ENCODE measurements at regions not wholly inside any gene's neighbourhood (a gene's known extent, or its start where the extent isn't known, plus 50 kb on each side); places are given as distances from the start of the nearest gene placed in this dataset.

- no peaks in the 10 kb centered on the region for H3K4me1 ChIP-seq (ENCODE audit: insufficient read depth)
- TF ChIP-seq EZH2 (IDR thresholded peaks at IDR 0.05; ENCODE audit: insufficient read depth, poor library complexity, severe bottlenecking) (no peak), EZH2phosphoT487 (IDR thresholded peaks at IDR 0.05; ENCODE audit: insufficient read depth, low read depth) (no peak)
- 87 to 94% methylated on average over 4 of the region's 4 CpGs for WGBS, 2 experiments (ENCODE audit: low coverage in 1 of 2, low lambda C conversion rate in 2 of 2, missing lambda C conversion rate in 2 of 2)
- no peak overlapping the region for H2AFZ ChIP-seq
- H3K4me2 ChIP-seq (ENCODE audit: unreplicated experiment) = no peak overlapping the region
- no peak for DNase-seq
- no peaks in the 10 kb centered on the region for H3K36me3 ChIP-seq (ENCODE audit: low read depth)
- no peaks in the 10 kb centered on the region for H3K9me3 ChIP-seq (ENCODE audit: low read depth)
- no peak overlapping the region for H3K27ac ChIP-seq
- H4K20me1 ChIP-seq (ENCODE audit: insufficient read depth) = no peaks in the 10 kb centered on the region
- H3K79me2 ChIP-seq (ENCODE audit: insufficient read depth) = no peaks in the 10 kb centered on the region
- in situ Hi-C loops (cut with MboI) = no loop called here
- no peaks in the 10 kb centered on the region for H3K27me3 ChIP-seq (replicated peaks; ENCODE audit: insufficient read depth)
- H3K9me2 ChIP-seq (ENCODE audit: insufficient read depth) = peaks cover 4% of the 10 kb centered on the region; the same call in 1 of the 2 replicates
- H3F3A ChIP-seq (ENCODE audit: insufficient read depth) = no peaks in the 10 kb centered on the region
- no peak overlapping the region for H3K4me3 ChIP-seq
- no peak overlapping the region for H3K9ac ChIP-seq
These were observed 151.5 kb upstream of the AGR3 start for GRCh38 chr7:17033245-17033644.

DNA sequence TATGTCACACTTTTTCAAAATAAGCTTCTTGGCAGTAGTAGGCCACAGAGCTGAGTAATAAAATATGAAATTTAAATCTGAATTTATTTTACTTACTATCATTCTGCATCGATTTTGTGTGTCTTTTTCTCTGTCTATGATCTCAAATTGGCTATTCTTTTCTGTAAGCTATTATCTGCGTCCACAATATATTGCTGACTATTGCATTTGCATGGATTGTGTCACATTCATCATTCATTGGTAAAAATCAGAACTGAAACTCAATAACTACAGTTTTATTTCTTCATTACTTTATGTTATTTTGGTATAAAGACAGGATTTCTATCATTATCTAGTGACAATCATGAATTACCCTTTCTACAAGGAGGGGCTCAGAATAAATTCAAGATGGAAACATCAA is 154.8 kb upstream of the AGR3 start:
- WGBS, 2 experiments (ENCODE audit: low coverage in 1 of 2, low lambda C conversion rate in 2 of 2, missing lambda C conversion rate in 2 of 2) = 71 to 83% methylated on average over 2 of the region's 2 CpGs
- Histone ChIP-seq H3K4me2 (ENCODE audit: unreplicated experiment) (no peak overlapping the region), H3K27ac (no peak overlapping the region), H3K9me2 (ENCODE audit: insufficient read depth) (peaks cover 4% of the 10 kb centered on the region; the same call in 1 of the 2 replicates), H3K4me1 (ENCODE audit: insufficient read depth) (peaks cover 12% of the 10 kb centered on the region), H4K20me1 (ENCODE audit: insufficient read depth) (no peaks in the 10 kb centered on the region), H3K9ac (no peak overlapping the region), H3F3A (ENCODE audit: insufficient read depth) (peaks cover 2% of the 10 kb centered on the region; the same call in 1 of the 2 replicates), H3K27me3 (replicated peaks; ENCODE audit: insufficient read depth) (no peaks in the 10 kb centered on the region), H2AFZ (no peak overlapping the region), H3K36me3 (ENCODE audit: low read depth) (no peaks in the 10 kb centered on the region), H3K4me3 (no peak overlapping the region), H3K9me3 (ENCODE audit: low read depth) (no peaks in the 10 kb centered on the region), H3K79me2 (ENCODE audit: insufficient read depth) (no peaks in the 10 kb centered on the region)
- TF ChIP-seq EZH2phosphoT487 (IDR thresholded peaks at IDR 0.05; ENCODE audit: insufficient read depth, low read depth) (no peak), EZH2 (IDR thresholded peaks at IDR 0.05; ENCODE audit: insufficient read depth, poor library complexity, severe bottlenecking) (no peak)
- in situ Hi-C loops (cut with MboI) = no loop called here
- no peak for DNase-seq

DNA sequence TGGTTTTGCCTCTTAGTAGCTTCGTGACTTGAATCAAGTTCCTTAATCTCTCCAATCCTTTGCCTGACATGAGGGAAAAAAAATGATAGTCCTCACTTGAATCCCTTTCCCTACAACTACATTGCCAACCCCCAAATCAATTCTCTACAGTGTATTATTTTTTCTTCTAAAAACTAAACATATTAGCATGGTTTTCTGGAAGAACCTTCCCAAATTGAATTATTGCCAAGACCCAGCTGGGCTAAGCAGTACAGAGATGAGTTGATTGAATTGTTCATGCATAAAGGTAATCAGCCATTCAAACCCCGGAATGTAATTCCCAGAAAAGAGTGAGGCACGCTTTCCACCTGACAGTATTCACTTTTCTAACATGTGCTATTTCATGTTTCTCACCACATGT is 155.6 kb upstream of the AGR3 start:
- no peak for TF ChIP-seq EZH2phosphoT487 (IDR thresholded peaks at IDR 0.05; ENCODE audit: insufficient read depth, low read depth)
- no peak for TF ChIP-seq EZH2 (IDR thresholded peaks at IDR 0.05; ENCODE audit: insufficient read depth, poor library complexity, severe bottlenecking)
- no peaks in the 10 kb centered on the region for H3K27me3 ChIP-seq (replicated peaks; ENCODE audit: insufficient read depth)
- H3K79me2 ChIP-seq (ENCODE audit: insufficient read depth) = no peaks in the 10 kb centered on the region
- in situ Hi-C loops (cut with MboI) = no loop called here
- peaks cover 4% of the 10 kb centered on the region; the same call in 1 of the 2 replicates for H3K9me2 ChIP-seq (ENCODE audit: insufficient read depth)
- no peak overlapping the region for H3K27ac ChIP-seq
- H3K9ac ChIP-seq = no peak overlapping the region
- no peak overlapping the region for H2AFZ ChIP-seq
- H3K9me3 ChIP-seq (ENCODE audit: low read depth) = no peaks in the 10 kb centered on the region
- WGBS, 2 experiments (ENCODE audit: low coverage in 1 of 2, low lambda C conversion rate in 2 of 2, missing lambda C conversion rate in 2 of 2) = 94 to 96% methylated on average over 3 of the region's 3 CpGs
- H3F3A ChIP-seq (ENCODE audit: insufficient read depth) = peaks cover 10% of the 10 kb centered on the region; the same call in 1 of the 2 replicates
- H4K20me1 ChIP-seq (ENCODE audit: insufficient read depth) = no peaks in the 10 kb centered on the region
- DNase-seq = no peak
- peaks cover 19% of the 10 kb centered on the region for H3K4me1 ChIP-seq (ENCODE audit: insufficient read depth)
- H3K4me2 ChIP-seq (ENCODE audit: unreplicated experiment) = no peak overlapping the region
- no peaks in the 10 kb centered on the region for H3K36me3 ChIP-seq (ENCODE audit: low read depth)
- no peak overlapping the region for H3K4me3 ChIP-seq

DNA sequence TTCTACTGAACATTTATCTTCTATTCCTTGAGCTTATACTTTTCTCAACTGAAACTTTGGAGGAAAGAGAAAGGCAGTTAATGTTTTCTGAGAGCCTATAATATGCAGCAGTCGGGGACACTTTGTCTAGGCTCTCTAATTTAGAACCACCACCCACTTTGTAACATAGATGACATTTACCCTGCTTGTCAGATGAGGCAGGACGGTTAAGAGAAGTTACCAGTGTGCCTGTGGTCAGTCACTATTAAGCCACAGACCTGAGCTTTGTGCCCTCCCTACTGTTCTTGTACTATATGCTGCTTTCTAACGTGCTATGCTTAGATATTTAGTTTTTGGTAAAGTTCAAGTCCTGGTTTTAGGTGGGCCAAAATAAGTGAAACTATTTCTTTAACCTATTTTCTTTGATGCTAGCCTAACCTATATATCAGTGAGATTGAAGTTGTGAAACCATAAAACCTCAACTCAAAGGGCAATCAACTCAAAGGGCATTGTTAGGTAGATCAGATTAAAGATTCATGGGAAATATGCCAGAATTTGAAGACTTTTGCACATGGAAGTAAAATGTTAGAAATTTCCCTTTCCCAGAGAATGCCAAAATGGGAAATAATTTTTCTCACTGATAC is 156.5 kb upstream of the AGR3 start:
- Histone ChIP-seq H3K4me3 (no peak overlapping the region), H3K4me1 (ENCODE audit: insufficient read depth) (peaks cover 28% of the 10 kb centered on the region), H4K20me1 (ENCODE audit: insufficient read depth) (no peaks in the 10 kb centered on the region), H3K36me3 (ENCODE audit: low read depth) (no peaks in the 10 kb centered on the region), H3F3A (ENCODE audit: insufficient read depth) (peaks cover 18% of the 10 kb centered on the region; the same call in 1 of the 2 replicates), H3K27ac (no peak overlapping the region), H2AFZ (0 out of 2 replicates have a peak overlapping the region, but pooled peaks have one; percentile 15), H3K4me2 (ENCODE audit: unreplicated experiment) (no peak overlapping the region), H3K9me3 (ENCODE audit: low read depth) (no peaks in the 10 kb centered on the region), H3K9ac (no peak overlapping the region), H3K9me2 (ENCODE audit: insufficient read depth) (peaks cover 4% of the 10 kb centered on the region; the same call in 1 of the 2 replicates), H3K27me3 (replicated peaks; ENCODE audit: insufficient read depth) (no peaks in the 10 kb centered on the region), H3K79me2 (ENCODE audit: insufficient read depth) (no peaks in the 10 kb centered on the region)
- in situ Hi-C loops (cut with MboI) = no loop called here
- no peak for TF ChIP-seq EZH2 (IDR thresholded peaks at IDR 0.05; ENCODE audit: insufficient read depth, poor library complexity, severe bottlenecking)
- TF ChIP-seq EZH2phosphoT487 (IDR thresholded peaks at IDR 0.05; ENCODE audit: insufficient read depth, low read depth) = no peak
- WGBS, 2 experiments (ENCODE audit: low coverage in 1 of 2, low lambda C conversion rate in 2 of 2, missing lambda C conversion rate in 2 of 2) = 81 to 85% methylated on average over 3 of the region's 3 CpGs
- no peak for DNase-seq
